ENCODE measurements at regions not wholly inside any gene's neighbourhood (a gene's known extent, or its start where the extent isn't known, plus 50 kb on each side); places are given as distances from the start of the nearest gene placed in this dataset.

- Histone ChIP-seq H3K27ac (no peak overlapping the region), H3K9me3 (no peaks in the 10 kb centered on the region), H3K27me3 (no peaks in the 10 kb centered on the region), H3K4me2 (no peak overlapping the region; the same call in 1 of the 2 replicates), H3K9ac (no peak overlapping the region), H3K36me3 (peaks cover 8% of the 10 kb centered on the region; the same call in 1 of the 2 replicates), H3K4me1 (peaks cover 74% of the 10 kb centered on the region), H3K4me3 (no peak overlapping the region), H4K20me1 (peaks cover 99% of the 10 kb centered on the region)
- TF ChIP-seq Cebpa-rat (IDR thresholded peaks at IDR 0.05), result no peak
These were observed 72.2 kb downstream of the PITPNM2 start for GRCh38 chr12:123078531-123079155.

GRCh38 chr12:123078120-123078465 is 72.8 kb downstream of the PITPNM2 start:
- no peak overlapping the region for H3K4me3 ChIP-seq

GRCh38 chr12:123077298-123078119 is 73.4 kb downstream of the PITPNM2 start:
- no peaks in the 10 kb centered on the region for H3K27me3 ChIP-seq
- H3K36me3 ChIP-seq, result peaks cover 4% of the 10 kb centered on the region; the same call in 1 of the 2 replicates
- H3K27ac ChIP-seq, result 0 out of 2 replicates have a peak overlapping the region, but pooled peaks have one; percentile 0
- peak overlapping the region; percentile 78 for H3K4me2 ChIP-seq
- peaks cover 99% of the 10 kb centered on the region for H4K20me1 ChIP-seq
- H3K4me1 ChIP-seq, result peaks cover 66% of the 10 kb centered on the region
- no peak overlapping the region for H3K4me3 ChIP-seq
- H3K9me3 ChIP-seq, result no peaks in the 10 kb centered on the region
- 0 out of 2 replicates have a peak overlapping the region, but pooled peaks have one; percentile 5 for H3K9ac ChIP-seq
- no peak for TF ChIP-seq Cebpa-rat (IDR thresholded peaks at IDR 0.05)

More at GRCh38 chr12:123078120-123078465, 72.8 kb downstream of the PITPNM2 start:
- Histone ChIP-seq H3K4me1 (peaks cover 69% of the 10 kb centered on the region), H3K4me2 (no peak overlapping the region), H3K27me3 (no peaks in the 10 kb centered on the region), H3K9me3 (no peaks in the 10 kb centered on the region), H3K9ac (no peak overlapping the region), H3K27ac (no peak overlapping the region), H3K36me3 (peaks cover 4% of the 10 kb centered on the region; the same call in 1 of the 2 replicates), H4K20me1 (peaks cover 99% of the 10 kb centered on the region)
- no peak for TF ChIP-seq Cebpa-rat (IDR thresholded peaks at IDR 0.05)

- peak overlapping the region; percentile 5; the same call in 1 of the 2 replicates for H3K9ac ChIP-seq
- TF ChIP-seq Cebpa-rat (IDR thresholded peaks at IDR 0.05), result no peak
- H3K9me3 ChIP-seq, result no peaks in the 10 kb centered on the region
- 0 out of 2 replicates have a peak overlapping the region, but pooled peaks have one; percentile 0 for H3K27ac ChIP-seq
- H3K4me2 ChIP-seq, result peak overlapping the region; percentile 78
- H3K4me3 ChIP-seq, result no peak overlapping the region
- peaks cover 64% of the 10 kb centered on the region for H3K4me1 ChIP-seq
- H3K27me3 ChIP-seq, result no peaks in the 10 kb centered on the region
- H3K36me3 ChIP-seq, result peaks cover 4% of the 10 kb centered on the region; the same call in 1 of the 2 replicates
- peaks cover 100% of the 10 kb centered on the region for H4K20me1 ChIP-seq
These were observed 74.1 kb downstream of the PITPNM2 start for GRCh38 chr12:123076604-123077297.

GRCh38 chr12:123075646-123076171 is 75.2 kb downstream of the PITPNM2 start:
- Histone ChIP-seq H3K4me1 (peaks cover 68% of the 10 kb centered on the region), H3K27me3 (no peaks in the 10 kb centered on the region), H3K9ac (peak overlapping the region; percentile 31), H4K20me1 (peaks cover 100% of the 10 kb centered on the region), H3K9me3 (no peaks in the 10 kb centered on the region), H3K4me3 (no peak overlapping the region), H3K36me3 (peaks cover 4% of the 10 kb centered on the region; the same call in 1 of the 2 replicates), H3K4me2 (peak overlapping the region; percentile 78), H3K27ac (peak overlapping the region; percentile 39; the same call in 1 of the 2 replicates)
- TF ChIP-seq Cebpa-rat (IDR thresholded peaks at IDR 0.05), result no peak

GRCh38 chr12:123075087-123075645 is 75.7 kb downstream of the PITPNM2 start:
- peaks cover 74% of the 10 kb centered on the region for H3K4me1 ChIP-seq
- H4K20me1 ChIP-seq, result peaks cover 100% of the 10 kb centered on the region
- TF ChIP-seq Cebpa-rat (IDR thresholded peaks at IDR 0.05), result no peak
- H3K9me3 ChIP-seq, result no peaks in the 10 kb centered on the region
- H3K27ac ChIP-seq, result peak overlapping the region; percentile 39; the same call in 1 of the 2 replicates
- H3K36me3 ChIP-seq, result peaks cover under 1% of the 10 kb centered on the region; the same call in 1 of the 2 replicates
- H3K4me3 ChIP-seq, result no peak overlapping the region
- no peaks in the 10 kb centered on the region for H3K27me3 ChIP-seq
- peak overlapping the region; percentile 78 for H3K4me2 ChIP-seq
- peak overlapping the region; percentile 31 for H3K9ac ChIP-seq

GRCh38 chr12:123073962-123074801 is 76.7 kb downstream of the PITPNM2 start:
- H3K4me2 ChIP-seq, result peak overlapping the region; percentile 78
- H3K9me3 ChIP-seq, result no peaks in the 10 kb centered on the region
- no peak overlapping the region for H3K4me3 ChIP-seq
- no peaks in the 10 kb centered on the region; the same call in 1 of the 2 replicates for H3K36me3 ChIP-seq
- no peak overlapping the region for H3K9ac ChIP-seq
- H3K4me1 ChIP-seq, result peaks cover 75% of the 10 kb centered on the region
- H3K27ac ChIP-seq, result no peak overlapping the region
- H3K27me3 ChIP-seq, result no peaks in the 10 kb centered on the region
- H4K20me1 ChIP-seq, result peaks cover 100% of the 10 kb centered on the region
- TF ChIP-seq Cebpa-rat (IDR thresholded peaks at IDR 0.05), result no peak

GRCh38 chr12:123073292-123073691 is 77.6 kb downstream of the PITPNM2 start:
- H3K9me3 ChIP-seq, result no peaks in the 10 kb centered on the region
- no peak overlapping the region for H3K9ac ChIP-seq
- H3K27ac ChIP-seq, result no peak overlapping the region
- no peak overlapping the region for H3K4me2 ChIP-seq
- H4K20me1 ChIP-seq, result peaks cover 100% of the 10 kb centered on the region
- H3K36me3 ChIP-seq, result no peaks in the 10 kb centered on the region; the same call in 1 of the 2 replicates
- H3K4me1 ChIP-seq, result peaks cover 67% of the 10 kb centered on the region
- H3K4me3 ChIP-seq, result no peak overlapping the region
- TF ChIP-seq Cebpa-rat (IDR thresholded peaks at IDR 0.05), result no peak
- H3K27me3 ChIP-seq, result no peaks in the 10 kb centered on the region

Data from BLaER1 (cell line).